AG09309 (cell line): ENCODE measurements at regions not wholly inside any gene's neighbourhood (a gene's known extent, or its start where the extent isn't known, plus 50 kb on each side); places are given as distances from the start of the nearest gene placed in this dataset.

Experiments used
- DNase-seq: peaks from one replicate; pipeline ENCODE4 v3.0.0-alpha.2; 2010; ENCODE audit warnings: low read depth
- H3K4me3 ChIP-seq: 2 replicates; pipeline ENCODE4 v1.5.1; 2011; ENCODE audit warnings: mild to moderate bottlenecking, low read depth, low read length, moderate library complexity; ENCODE audit not compliant: control insufficient read depth
- CTCF ChIP-seq: IDR thresholded peaks from 2 replicates; pipeline ENCODE4 v1.5.1; 2011; ENCODE audit warnings: mild to moderate bottlenecking, low read depth, low read length, inconsistent platforms; ENCODE audit not compliant: insufficient read depth, control insufficient read depth; ENCODE audit errors: missing control alignments

GRCh38 chr5:152092580-152092979 is 167.9 kb upstream of the GLRA1 start:
- TF ChIP-seq CTCF, result no peak
- no peak overlapping the region for H3K4me3 ChIP-seq
- no peak for DNase-seq

- TF ChIP-seq CTCF, result no peak
- no peak for DNase-seq
- H3K4me3 ChIP-seq, result no peak overlapping the region
These were observed 165.0 kb upstream of the GLRA1 start for GRCh38 chr5:152089644-152090043.

- no peak for TF ChIP-seq CTCF
- no peak overlapping the region for H3K4me3 ChIP-seq
- DNase-seq, result no peak
These were observed 162.0 kb upstream of the GLRA1 start for GRCh38 chr5:152086668-152087067.

- TF ChIP-seq CTCF, result no peak
- DNase-seq, result no peak
- no peak overlapping the region for H3K4me3 ChIP-seq
These were observed 159.8 kb upstream of the GLRA1 start for GRCh38 chr5:152084476-152084875.

- DNase-seq, result no peak
- TF ChIP-seq CTCF, result no peak
- H3K4me3 ChIP-seq, result no peak overlapping the region
These were observed 158.6 kb upstream of the GLRA1 start for GRCh38 chr5:152083231-152083630.

- no peak overlapping the region for H3K4me3 ChIP-seq
- DNase-seq, result no peak
- TF ChIP-seq CTCF, result no peak
These were observed 147.4 kb upstream of the GLRA1 start for GRCh38 chr5:152072091-152072490.

- DNase-seq, result no peak
- no peak for TF ChIP-seq CTCF
- no peak overlapping the region for H3K4me3 ChIP-seq
These were observed 145.9 kb upstream of the GLRA1 start for GRCh38 chr5:152070591-152070990.
